Transverse colon (tissue), 3 donors: ENCODE measurements at regions not wholly inside any gene's neighbourhood (a gene's known extent, or its start where the extent isn't known, plus 50 kb on each side); places are given as distances from the start of the nearest gene placed in this dataset.

ENCODE experiments used
- CTCF ChIP-seq, 5 experiments: fragments of 200-600 bp in 3 of 5; fragments of 450-650 bp in 2 of 5; sonication (generic) in 3 of 5; IDR thresholded peaks; 1 replicate in 2 of 5; 2 replicates in 3 of 5; pipeline ENCODE4 v1.5.1; 2016 to 2017; ENCODE audit warnings: antibody characterized with exemption in 5 of 5, inconsistent platforms in 3 of 5, mild to moderate bottlenecking in 2 of 5, moderate library complexity in 1 of 5
- POLR2A ChIP-seq: fragments of 450-650 bp; IDR thresholded peaks from one replicate; pipeline ENCODE4 v1.6.1; 2016; ENCODE audit warnings: antibody characterized with exemption, mild to moderate bottlenecking, moderate library complexity

- TF ChIP-seq POLR2A (no peak), CTCF (IDR thresholded peaks at IDR 0.05) (no peak)
Measured at GRCh38 chr21:17462276-17462981, 50.4 kb upstream of the CXADR start.
